ENCODE measurements at regions not wholly inside any gene's neighbourhood (a gene's known extent, or its start where the extent isn't known, plus 50 kb on each side); places are given as distances from the start of the nearest gene placed in this dataset.

- no peaks in the 10 kb centered on the region for H3K36me3 ChIP-seq (ENCODE audit: control insufficient read depth in 1 of 2, insufficient read depth in 2 of 2, low read depth in 1 of 2, low read length in 2 of 2)
These were observed 61.0 kb upstream of the ATP1A1 start for GRCh38 chr1:116311756-116312680.

DNA sequence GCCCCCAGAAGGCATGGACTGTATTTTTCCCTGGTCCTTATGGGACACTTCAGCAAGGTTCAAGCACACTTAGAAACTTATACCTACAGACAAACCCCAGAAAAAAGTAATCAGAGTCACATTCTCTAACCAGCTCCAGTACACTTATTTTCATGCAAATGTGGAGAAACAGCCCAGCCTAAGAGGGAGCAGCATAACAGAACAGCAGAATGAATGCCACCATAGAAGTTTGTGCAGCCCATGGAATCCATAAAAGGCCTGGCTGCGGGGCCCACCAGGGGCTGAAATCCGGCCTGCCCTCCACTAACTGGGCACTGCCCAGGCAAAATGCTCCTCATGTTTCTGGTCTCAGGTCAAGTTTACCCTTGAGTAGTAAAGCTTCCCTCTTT lies 60.4 kb upstream of the ATP1A1 start:
- H2BK15ac ChIP-seq (ENCODE audit: low read depth, poor library complexity, severe bottlenecking): no peak overlapping the region
- no peak for DNase-seq
- no peaks in the 10 kb centered on the region for H3K27me3 ChIP-seq (ENCODE audit: control insufficient read depth in 1 of 2, insufficient read depth in 1 of 2, low read length in 2 of 2)
- H3K36me3 ChIP-seq (ENCODE audit: control insufficient read depth in 1 of 2, insufficient read depth in 2 of 2, low read depth in 1 of 2, low read length in 2 of 2): no peaks in the 10 kb centered on the region
- no peak overlapping the region for H3K4me3 ChIP-seq (ENCODE audit: insufficient read depth in 1 of 2, low read depth in 1 of 2, low read length in 2 of 2)
- 94% methylated on average over 2 of the region's 2 CpGs for WGBS
- H3K27ac ChIP-seq (ENCODE audit: low read length, poor library complexity, severe bottlenecking): no peak overlapping the region
- no peak overlapping the region for H2AFZ ChIP-seq (ENCODE audit: low read depth, low read length)
- no peak overlapping the region for H3K23ac ChIP-seq (ENCODE audit: low read length in 2 of 2)
- no peak overlapping the region for H3K4me2 ChIP-seq (ENCODE audit: low read length, poor library complexity, severe bottlenecking)
- no peak overlapping the region for H2BK120ac ChIP-seq (ENCODE audit: low read depth, low read length)
- H3K14ac ChIP-seq (ENCODE audit: low read length in 2 of 2): no peak overlapping the region
- no peak overlapping the region for H3K4ac ChIP-seq (ENCODE audit: low read depth in 1 of 2, low read length in 2 of 2)
- no peak overlapping the region for H2BK5ac ChIP-seq (ENCODE audit: low read depth, low read length, poor library complexity, severe bottlenecking)
- no peak overlapping the region for H4K8ac ChIP-seq (ENCODE audit: low read length)
- no peaks in the 10 kb centered on the region for H3K79me1 ChIP-seq (replicated peaks; ENCODE audit: low read length, poor library complexity, severe bottlenecking)
- no peak overlapping the region for H4K91ac ChIP-seq (ENCODE audit: low read length)
- H2BK12ac ChIP-seq (ENCODE audit: low read length in 2 of 2): no peak overlapping the region
- no peak overlapping the region for H3K9ac ChIP-seq (ENCODE audit: low read length)
- no peaks in the 10 kb centered on the region for H3K9me3 ChIP-seq (ENCODE audit: control insufficient read depth, low read length)
- H3K18ac ChIP-seq (ENCODE audit: low read depth in 1 of 2, low read length in 2 of 2): no peak overlapping the region
- no peaks in the 10 kb centered on the region for H3K4me1 ChIP-seq (ENCODE audit: control insufficient read depth, insufficient read depth, low read depth, low read length)
- no peak overlapping the region for H2AK5ac ChIP-seq (ENCODE audit: low read length, severe bottlenecking)

More at GRCh38 chr1:116311756-116312680, 61.0 kb upstream of the ATP1A1 start:
- H3K9ac ChIP-seq (ENCODE audit: low read length): no peak overlapping the region
- H2BK120ac ChIP-seq (ENCODE audit: low read depth, low read length): no peak overlapping the region
- H3K4ac ChIP-seq (ENCODE audit: low read depth in 1 of 2, low read length in 2 of 2): no peak overlapping the region
- no peak overlapping the region for H2BK15ac ChIP-seq (ENCODE audit: low read depth, poor library complexity, severe bottlenecking)
- no peak overlapping the region for H4K91ac ChIP-seq (ENCODE audit: low read length)
- H3K4me1 ChIP-seq (ENCODE audit: control insufficient read depth, insufficient read depth, low read depth, low read length): no peaks in the 10 kb centered on the region
- H3K4me2 ChIP-seq (ENCODE audit: low read length, poor library complexity, severe bottlenecking): no peak overlapping the region
- H2AFZ ChIP-seq (ENCODE audit: low read depth, low read length): no peak overlapping the region
- H2BK5ac ChIP-seq (ENCODE audit: low read depth, low read length, poor library complexity, severe bottlenecking): no peak overlapping the region
- peak overlapping the region in 1 of 2 experiments; percentile 91 for H3K14ac ChIP-seq (ENCODE audit: low read length in 2 of 2)
- H2BK12ac ChIP-seq (ENCODE audit: low read length in 2 of 2): no peak overlapping the region
- 87% methylated on average over 15 of the region's 15 CpGs for WGBS
- H3K9me3 ChIP-seq (ENCODE audit: control insufficient read depth, low read length): no peaks in the 10 kb centered on the region
- H3K23ac ChIP-seq (ENCODE audit: low read length in 2 of 2): no peak overlapping the region
- no peaks in the 10 kb centered on the region for H3K27me3 ChIP-seq (ENCODE audit: control insufficient read depth in 1 of 2, insufficient read depth in 1 of 2, low read length in 2 of 2)
- no peak overlapping the region for H3K18ac ChIP-seq (ENCODE audit: low read depth in 1 of 2, low read length in 2 of 2)
- H4K8ac ChIP-seq (ENCODE audit: low read length): no peak overlapping the region
- no peak overlapping the region for H3K4me3 ChIP-seq (ENCODE audit: insufficient read depth in 1 of 2, low read depth in 1 of 2, low read length in 2 of 2)
- H2AK5ac ChIP-seq (ENCODE audit: low read length, severe bottlenecking): no peak overlapping the region
- no peak for DNase-seq
- no peaks in the 10 kb centered on the region for H3K79me1 ChIP-seq (replicated peaks; ENCODE audit: low read length, poor library complexity, severe bottlenecking)
- H3K27ac ChIP-seq (ENCODE audit: low read length, poor library complexity, severe bottlenecking): no peak overlapping the region

DNA sequence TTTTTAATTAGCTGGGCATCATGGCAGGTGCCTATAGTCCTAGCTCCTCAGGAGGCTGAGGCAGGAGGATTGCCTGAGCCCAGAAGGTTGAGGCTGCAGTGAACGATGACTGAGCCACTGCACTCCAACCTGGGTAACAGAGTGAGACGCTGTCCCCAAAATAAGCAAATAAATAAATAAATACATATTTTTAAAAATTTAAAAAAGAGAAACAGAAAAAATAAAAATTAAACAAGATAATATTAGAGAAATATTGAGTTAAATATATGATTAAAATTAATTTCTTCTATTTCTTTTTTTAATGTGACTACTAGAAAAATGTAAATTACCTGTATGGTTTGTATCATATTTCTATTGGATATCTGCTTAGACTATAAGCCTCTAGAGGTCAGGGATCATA lies 59.3 kb upstream of the ATP1A1 start:
- no peak overlapping the region for H2BK15ac ChIP-seq (ENCODE audit: low read depth, poor library complexity, severe bottlenecking)
- WGBS: 100% methylated on average over 1 of the region's 2 CpGs
- no peaks in the 10 kb centered on the region for H3K79me1 ChIP-seq (replicated peaks; ENCODE audit: low read length, poor library complexity, severe bottlenecking)
- no peak overlapping the region for H3K4me2 ChIP-seq (ENCODE audit: low read length, poor library complexity, severe bottlenecking)
- no peak overlapping the region for H3K4me3 ChIP-seq (ENCODE audit: insufficient read depth in 1 of 2, low read depth in 1 of 2, low read length in 2 of 2)
- no peaks in the 10 kb centered on the region for H3K36me3 ChIP-seq (ENCODE audit: control insufficient read depth in 1 of 2, insufficient read depth in 2 of 2, low read depth in 1 of 2, low read length in 2 of 2)
- no peak overlapping the region for H3K27ac ChIP-seq (ENCODE audit: low read length, poor library complexity, severe bottlenecking)
- H2AFZ ChIP-seq (ENCODE audit: low read depth, low read length): no peak overlapping the region
- H3K23ac ChIP-seq (ENCODE audit: low read length in 2 of 2): no peak overlapping the region
- no peak overlapping the region for H3K9ac ChIP-seq (ENCODE audit: low read length)
- no peak overlapping the region for H2BK12ac ChIP-seq (ENCODE audit: low read length in 2 of 2)
- H2AK5ac ChIP-seq (ENCODE audit: low read length, severe bottlenecking): no peak overlapping the region
- no peak overlapping the region for H3K4ac ChIP-seq (ENCODE audit: low read depth in 1 of 2, low read length in 2 of 2)
- no peak overlapping the region for H3K14ac ChIP-seq (ENCODE audit: low read length in 2 of 2)
- H2BK120ac ChIP-seq (ENCODE audit: low read depth, low read length): no peak overlapping the region
- no peaks in the 10 kb centered on the region for H3K4me1 ChIP-seq (ENCODE audit: control insufficient read depth, insufficient read depth, low read depth, low read length)
- H3K9me3 ChIP-seq (ENCODE audit: control insufficient read depth, low read length): no peaks in the 10 kb centered on the region
- H4K8ac ChIP-seq (ENCODE audit: low read length): no peak overlapping the region
- H3K18ac ChIP-seq (ENCODE audit: low read depth in 1 of 2, low read length in 2 of 2): no peak overlapping the region
- no peak for DNase-seq
- H3K27me3 ChIP-seq (ENCODE audit: control insufficient read depth in 1 of 2, insufficient read depth in 1 of 2, low read length in 2 of 2): no peaks in the 10 kb centered on the region
- H2BK5ac ChIP-seq (ENCODE audit: low read depth, low read length, poor library complexity, severe bottlenecking): no peak overlapping the region
- H4K91ac ChIP-seq (ENCODE audit: low read length): no peak overlapping the region

GRCh38 chr1:116314305-116314919 lies 58.6 kb upstream of the ATP1A1 start:
- no peaks in the 10 kb centered on the region for H3K27me3 ChIP-seq (ENCODE audit: control insufficient read depth in 1 of 2, insufficient read depth in 1 of 2, low read length in 2 of 2)
- no peaks in the 10 kb centered on the region for H3K9me3 ChIP-seq (ENCODE audit: control insufficient read depth, low read length)
- H3K23ac ChIP-seq (ENCODE audit: low read length in 2 of 2): no peak overlapping the region

More at GRCh38 chr1:116314305-116314919, 58.6 kb upstream of the ATP1A1 start:
- no peak overlapping the region for H3K4ac ChIP-seq (ENCODE audit: low read depth in 1 of 2, low read length in 2 of 2)
- H2BK12ac ChIP-seq (ENCODE audit: low read length in 2 of 2): no peak overlapping the region
- no peak overlapping the region for H3K27ac ChIP-seq (ENCODE audit: low read length, poor library complexity, severe bottlenecking)
- H3K18ac ChIP-seq (ENCODE audit: low read depth in 1 of 2, low read length in 2 of 2): no peak overlapping the region
- no peak overlapping the region for H3K4me2 ChIP-seq (ENCODE audit: low read length, poor library complexity, severe bottlenecking)
- H2BK120ac ChIP-seq (ENCODE audit: low read depth, low read length): no peak overlapping the region
- H2BK15ac ChIP-seq (ENCODE audit: low read depth, poor library complexity, severe bottlenecking): no peak overlapping the region
- H3K36me3 ChIP-seq (ENCODE audit: control insufficient read depth in 1 of 2, insufficient read depth in 2 of 2, low read depth in 1 of 2, low read length in 2 of 2): no peaks in the 10 kb centered on the region
- no peak overlapping the region for H4K91ac ChIP-seq (ENCODE audit: low read length)
- DNase-seq: no peak
- WGBS: 100% methylated on average over 1 of the region's 5 CpGs
- H3K79me1 ChIP-seq (replicated peaks; ENCODE audit: low read length, poor library complexity, severe bottlenecking): no peaks in the 10 kb centered on the region
- H4K8ac ChIP-seq (ENCODE audit: low read length): no peak overlapping the region
- no peak overlapping the region for H3K9ac ChIP-seq (ENCODE audit: low read length)
- H3K4me3 ChIP-seq (ENCODE audit: insufficient read depth in 1 of 2, low read depth in 1 of 2, low read length in 2 of 2): no peak overlapping the region
- no peak overlapping the region for H2BK5ac ChIP-seq (ENCODE audit: low read depth, low read length, poor library complexity, severe bottlenecking)
- H3K14ac ChIP-seq (ENCODE audit: low read length in 2 of 2): no peak overlapping the region
- no peak overlapping the region for H2AK5ac ChIP-seq (ENCODE audit: low read length, severe bottlenecking)
- H3K4me1 ChIP-seq (ENCODE audit: control insufficient read depth, insufficient read depth, low read depth, low read length): no peaks in the 10 kb centered on the region
- no peak overlapping the region for H2AFZ ChIP-seq (ENCODE audit: low read depth, low read length)

Measured in mesenchymal stem cell (in vitro differentiated cells and primary cell).